T-cell (primary cell): ENCODE measurements at regions not wholly inside any gene's neighbourhood (a gene's known extent, or its start where the extent isn't known, plus 50 kb on each side); places are given as distances from the start of the nearest gene placed in this dataset.

Experiments
- ATAC-seq, 4 experiments: fragments of 200-7000 bp in 3 of 4; fragments of 150-1000 bp in 1 of 4; cut with Tn5 transposase; replicated peaks in 1 of 4; 1 replicate in 3 of 4; 2 replicates in 1 of 4; pipeline ENCODE4 v1.10.0; 2021; ENCODE audit warnings: moderate library complexity in 3 of 4, mild to moderate bottlenecking in 2 of 4, moderate number of reproducible peaks in 1 of 4
- CTCF ChIA-PET, 2 donors: fragments of 300-600 bp; sonication (Branson Sonifier 250); formaldehyde crosslinking; loops; one replicate each; lab custom pipeline; 2022; ENCODE audit warnings: antibody characterized with exemption in 2 of 2; lab: Charles Lee
- POLR2A ChIA-PET, 2 donors: fragments of 300-600 bp; sonication (Branson Sonifier 250); formaldehyde crosslinking; loops; one replicate each; lab custom pipeline; 2022; ENCODE audit warnings: antibody characterized with exemption in 2 of 2; lab: Charles Lee
- DNase-seq, 35 experiments: peaks; one replicate each; pipeline versions ENCODE4 v3.0.0 to v3.0.0-alpha.2; 2013 to 2023
- H3K27ac ChIP-seq: one replicate; pipeline ENCODE4 v1.5.1; 2013; ENCODE audit warnings: low read length
- H3K27me3 ChIP-seq, 2 experiments: replicated peaks in 1 of 2; 1 replicate in 1 of 2; 2 replicates in 1 of 2; pipeline versions ENCODE4 v1.6.1 to v1.7.0; 2013; ENCODE audit warnings: low read length in 1 of 2, mixed read lengths in 1 of 2; ENCODE audit not compliant: control insufficient read depth in 2 of 2, insufficient read depth in 2 of 2; ENCODE audit errors: extremely low read depth in 1 of 2
- H3K36me3 ChIP-seq, 2 donors: 1 replicate in 1 of 2; 2 replicates in 1 of 2; pipeline versions ENCODE4 v1.6.1 to v1.7.0; 2013; ENCODE audit warnings: low read length in 1 of 2; ENCODE audit not compliant: control insufficient read depth in 2 of 2, insufficient read depth in 1 of 2; ENCODE audit errors: extremely low read depth in 1 of 2
- H3K4me1 ChIP-seq, 2 experiments: 1 replicate in 1 of 2; 2 replicates in 1 of 2; pipeline versions ENCODE4 v1.6.1 to v1.7.0; 2013; ENCODE audit warnings: low read length in 2 of 2, mixed read lengths in 1 of 2; ENCODE audit not compliant: insufficient read depth in 2 of 2, control insufficient read depth in 1 of 2; ENCODE audit errors: extremely low read depth in 1 of 2
- H3K4me3 ChIP-seq, 2 donors: 1 replicate in 1 of 2; 2 replicates in 1 of 2; pipeline versions ENCODE4 v1.5.1 to v1.7.0; 2013; ENCODE audit warnings: mild to moderate bottlenecking in 2 of 2, low read length in 1 of 2, moderate library complexity in 1 of 2; ENCODE audit not compliant: control insufficient read depth in 1 of 2; ENCODE audit errors: extremely low read depth in 1 of 2
- H3K9me3 ChIP-seq: 2 replicates; pipeline ENCODE4 v1.7.0; 2013
- H3K27ac Mint-ChIP-seq, 2 donors: one replicate each; pipeline ENCODE4 v1.8.0; 2020 to 2021; ENCODE audit warnings: mild to moderate bottlenecking in 2 of 2, mixed read lengths in 2 of 2
- H3K27me3 Mint-ChIP-seq, 2 donors: one replicate each; pipeline ENCODE4 v1.8.0; 2021 to 2022; ENCODE audit warnings: mixed read lengths in 2 of 2
- H3K36me3 Mint-ChIP-seq: one replicate; pipeline ENCODE4 v1.8.0; 2021; ENCODE audit warnings: mixed read lengths
- H3K4me1 Mint-ChIP-seq, 3 donors: one replicate each; pipeline ENCODE4 v1.8.0; 2020 to 2022; ENCODE audit warnings: mixed read lengths in 3 of 3, mild to moderate bottlenecking in 1 of 3
- H3K4me3 Mint-ChIP-seq, 3 donors: one replicate each; pipeline ENCODE4 v1.8.0; 2020 to 2022; ENCODE audit warnings: mild to moderate bottlenecking in 3 of 3, mixed read lengths in 3 of 3, moderate library complexity in 3 of 3
- H3K9me3 Mint-ChIP-seq, 3 donors: one replicate each; pipeline ENCODE4 v1.8.0; 2020 to 2022; ENCODE audit warnings: mixed read lengths in 3 of 3
- WGBS: methylation state at CpG from one replicate; pipeline ENCODE4 v1.1.5; 2013; ENCODE audit warnings: missing lambda C conversion rate; ENCODE audit not compliant: insufficient coverage; 5-methylcytosine and 5-hydroxymethylcytosine counted together

GRCh38 chr4:96036781-96037180, 196.9 kb downstream of the PDHA2 start:
- no peaks in the 10 kb centered on the region for H3K4me1 Mint-ChIP-seq
- H3K4me3 Mint-ChIP-seq, result no peak overlapping the region
- Histone ChIP-seq H3K9me3 (no peaks in the 10 kb centered on the region), H3K27me3 (no peaks in the 10 kb centered on the region), H3K4me1 (no peaks in the 10 kb centered on the region), H3K4me3 (no peak overlapping the region), H3K27ac (no peak overlapping the region), H3K36me3 (no peaks in the 10 kb centered on the region)
- ChIA-PET CTCF (no interaction called here), POLR2A (no interaction called here)
- ATAC-seq, result no peak
- DNase-seq, result no peak
- no peak overlapping the region for H3K27ac Mint-ChIP-seq
- WGBS, result no CpG with 5 or more reads among the region's 3 CpGs
- no peaks in the 10 kb centered on the region for H3K27me3 Mint-ChIP-seq
- H3K9me3 Mint-ChIP-seq, result peaks cover 0 to 15% (median 3%) of the 10 kb centered on the region in 3 donors
- H3K36me3 Mint-ChIP-seq, result no peaks in the 10 kb centered on the region

GRCh38 chr4:96037705-96038104, 197.8 kb downstream of the PDHA2 start:
- H3K9me3 Mint-ChIP-seq, result peaks cover 0 to 13% (median 3%) of the 10 kb centered on the region in 3 donors
- Histone ChIP-seq H3K27ac (no peak overlapping the region), H3K27me3 (no peaks in the 10 kb centered on the region), H3K36me3 (no peaks in the 10 kb centered on the region), H3K4me3 (no peak overlapping the region), H3K4me1 (no peaks in the 10 kb centered on the region), H3K9me3 (no peaks in the 10 kb centered on the region)
- ChIA-PET POLR2A (no interaction called here), CTCF (no interaction called here)
- no peak for DNase-seq
- H3K4me1 Mint-ChIP-seq, result no peaks in the 10 kb centered on the region
- H3K27me3 Mint-ChIP-seq, result no peaks in the 10 kb centered on the region
- no peaks in the 10 kb centered on the region for H3K36me3 Mint-ChIP-seq
- WGBS, result no CpG with 5 or more reads among the region's 2 CpGs
- H3K27ac Mint-ChIP-seq, result no peak overlapping the region
- ATAC-seq, result no peak
- no peak overlapping the region for H3K4me3 Mint-ChIP-seq

DNA sequence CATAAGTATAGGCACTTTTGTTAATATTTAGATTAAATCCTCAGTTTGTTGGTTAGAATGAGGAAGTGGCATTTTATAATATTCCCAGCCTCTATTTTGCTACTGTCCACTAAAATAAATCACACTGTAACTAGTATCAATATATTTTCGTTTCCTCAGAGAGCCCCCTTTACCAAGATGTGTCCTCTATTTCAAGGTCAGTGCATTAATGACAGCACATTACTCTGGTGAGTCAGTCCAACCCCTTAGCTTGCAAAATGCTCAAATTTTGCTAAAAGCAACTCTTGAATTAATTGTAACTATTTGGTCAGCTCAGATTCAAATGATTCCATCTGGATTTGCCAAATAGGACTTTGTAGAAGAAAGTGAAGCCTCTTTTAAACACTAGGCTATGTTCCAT, 199.3 kb downstream of the PDHA2 start:
- no peaks in the 10 kb centered on the region for H3K36me3 ChIP-seq
- POLR2A ChIA-PET, result no interaction called here
- H3K9me3 Mint-ChIP-seq, result peaks cover 0 to 13% (median 7%) of the 10 kb centered on the region in 3 donors

GRCh38 chr4:96039803-96040436, 200.0 kb downstream of the PDHA2 start:
- peaks cover 0 to 12% (median 7%) of the 10 kb centered on the region in 3 donors for H3K9me3 Mint-ChIP-seq
- no peaks in the 10 kb centered on the region for H3K4me1 ChIP-seq
- H3K36me3 ChIP-seq, result no peaks in the 10 kb centered on the region
- no peak overlapping the region for H3K27ac Mint-ChIP-seq
- H3K36me3 Mint-ChIP-seq, result no peaks in the 10 kb centered on the region
- H3K4me1 Mint-ChIP-seq, result no peaks in the 10 kb centered on the region
- no peaks in the 10 kb centered on the region for H3K9me3 ChIP-seq
- H3K27me3 Mint-ChIP-seq, result no peaks in the 10 kb centered on the region
- H3K4me3 Mint-ChIP-seq, result no peak overlapping the region
- ChIA-PET POLR2A (interaction anchor here in 1 of 2 donors (0.7 kb wide), 1 partner anchor 100 kb away, joined by 3 read pairs; no protein-coding TSS in a partner anchor), CTCF (no interaction called here)
- no peaks in the 10 kb centered on the region for H3K27me3 ChIP-seq
- WGBS, result no CpG with 5 or more reads among the region's 2 CpGs
- no peak overlapping the region for H3K4me3 ChIP-seq
- DNase-seq (no peak), ATAC-seq (no peak)
- no peak overlapping the region for H3K27ac ChIP-seq

More for the DNA sequence above, 199.3 kb downstream of the PDHA2 start:
- Histone ChIP-seq H3K27me3 (no peaks in the 10 kb centered on the region), H3K4me1 (no peaks in the 10 kb centered on the region), H3K27ac (no peak overlapping the region), H3K4me3 (no peak overlapping the region), H3K9me3 (no peaks in the 10 kb centered on the region)
- no peak overlapping the region for H3K4me3 Mint-ChIP-seq
- DNase-seq (no peak), ATAC-seq (no peak)
- no peak overlapping the region for H3K27ac Mint-ChIP-seq
- CTCF ChIA-PET, result no interaction called here
- 20% methylated on average over 1 of the region's 1 CpG for WGBS
- no peaks in the 10 kb centered on the region for H3K27me3 Mint-ChIP-seq
- H3K4me1 Mint-ChIP-seq, result no peaks in the 10 kb centered on the region
- H3K36me3 Mint-ChIP-seq, result no peaks in the 10 kb centered on the region

DNA sequence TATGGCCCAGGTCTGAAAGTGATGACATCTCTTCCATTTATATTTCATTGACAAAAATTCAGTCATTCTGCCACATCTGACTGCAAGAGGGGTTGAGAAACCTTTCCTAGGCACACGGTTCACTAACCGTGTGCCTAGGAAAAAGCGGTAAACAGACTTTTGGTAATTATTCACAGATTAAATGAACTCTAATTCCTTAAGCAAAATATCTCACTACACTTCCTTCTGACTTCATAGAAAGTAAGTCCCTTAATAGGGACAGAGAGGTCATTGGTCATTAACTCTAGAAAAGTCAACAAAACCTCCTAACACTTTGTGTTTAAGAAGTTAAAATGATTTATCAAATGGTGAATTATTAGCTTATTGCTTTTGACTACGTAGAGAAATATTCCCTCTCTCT, 205.1 kb downstream of the PDHA2 start:
- Histone ChIP-seq H3K9me3 (no peaks in the 10 kb centered on the region), H3K4me3 (no peak overlapping the region), H3K4me1 (no peaks in the 10 kb centered on the region), H3K27me3 (no peaks in the 10 kb centered on the region), H3K36me3 (no peaks in the 10 kb centered on the region), H3K27ac (no peak overlapping the region)
- Mint-ChIP-seq H3K4me3 (no peak overlapping the region), H3K36me3 (no peaks in the 10 kb centered on the region), H3K27me3 (no peaks in the 10 kb centered on the region), H3K9me3 (peaks cover 0 to 4% (median 0%) of the 10 kb centered on the region in 3 donors), H3K27ac (no peak overlapping the region), H3K4me1 (no peaks in the 10 kb centered on the region)
- POLR2A ChIA-PET, result no interaction called here
- no peak for ATAC-seq
- no CpG with 5 or more reads among the region's 4 CpGs for WGBS
- CTCF ChIA-PET, result no interaction called here
- no peak for DNase-seq

DNA sequence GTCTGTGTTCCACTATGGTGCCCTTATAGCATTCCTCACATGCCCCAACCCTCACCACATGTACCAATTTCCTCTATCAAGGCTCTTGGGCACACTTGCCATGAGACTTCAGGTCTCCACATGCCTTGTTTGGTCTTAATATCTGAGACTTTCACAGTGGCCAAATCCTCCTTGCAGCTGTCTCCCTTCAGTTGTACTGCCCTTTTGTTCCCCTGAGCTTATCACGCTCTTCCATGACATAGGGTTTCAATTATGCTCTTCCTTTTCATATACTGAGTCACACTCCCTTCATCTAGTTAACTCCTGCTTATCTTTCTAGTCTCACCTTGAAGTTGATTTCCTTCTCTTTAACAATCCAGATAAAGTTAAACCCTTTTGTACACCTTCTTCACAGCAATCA, 212.9 kb downstream of the PDHA2 start:
- Histone ChIP-seq H3K4me3 (no peak overlapping the region), H3K27ac (no peak overlapping the region), H3K9me3 (no peaks in the 10 kb centered on the region), H3K36me3 (no peaks in the 10 kb centered on the region), H3K27me3 (no peaks in the 10 kb centered on the region), H3K4me1 (no peaks in the 10 kb centered on the region)
- POLR2A ChIA-PET, result no interaction called here
- WGBS, result no CpG with 5 or more reads among the region's 1 CpG
- no peak for ATAC-seq
- Mint-ChIP-seq H3K9me3 (no peaks in the 10 kb centered on the region), H3K4me3 (no peak overlapping the region), H3K4me1 (peaks cover 0 to 2% (median 0%) of the 10 kb centered on the region in 3 donors), H3K27ac (no peak overlapping the region), H3K36me3 (no peaks in the 10 kb centered on the region), H3K27me3 (no peaks in the 10 kb centered on the region)
- DNase-seq, result no peak
- CTCF ChIA-PET, result no interaction called here
